Body of pancreas (tissue), 4 donors: ENCODE measurements at regions not wholly inside any gene's neighbourhood (a gene's known extent, or its start where the extent isn't known, plus 50 kb on each side); places are given as distances from the start of the nearest gene placed in this dataset.

ENCODE experiments used
- ATAC-seq: fragments of 150-250 bp; one replicate; pipeline ENCODE4 v1.9.1; 2016
- DNase-seq, 4 donors: peaks; one replicate each; pipeline ENCODE4 v3.0.0-alpha.2; 2019
- H3K27ac ChIP-seq, 4 donors: fragments of 200-600 bp; sonication (generic); 1 replicate in 3 of 4; 2 replicates in 1 of 4; pipeline versions ENCODE4 v1.5.1 to v1.6.1; 2016 to 2019; ENCODE audit warnings: mild to moderate bottlenecking in 1 of 4, mixed read lengths in 1 of 4, moderate library complexity in 1 of 4
- H3K27me3 ChIP-seq, 2 donors: fragments of 200-600 bp; sonication (generic); one replicate each; pipeline ENCODE4 v1.6.0; 2016; ENCODE audit warnings: mild to moderate bottlenecking in 1 of 2
- H3K36me3 ChIP-seq, 2 donors: fragments of 200-600 bp; sonication (generic); replicated peaks in 1 of 2; 2 replicates each; pipeline ENCODE4 v1.5.1; 2016; ENCODE audit warnings: low read depth in 2 of 2; ENCODE audit not compliant: insufficient read depth in 1 of 2
- H3K4me1 ChIP-seq: fragments of 200-600 bp; sonication (generic); one replicate; pipeline ENCODE4 v1.6.0; 2016
- H3K4me3 ChIP-seq, 2 donors: fragments of 200-600 bp; sonication (generic); 1 replicate in 1 of 2; 2 replicates in 1 of 2; pipeline ENCODE4 v1.5.1; 2016 to 2019
- H3K9me3 ChIP-seq, 3 donors: fragments of 200-600 bp; sonication (generic); 1 replicate in 2 of 3; 2 replicates in 1 of 3; pipeline ENCODE4 v1.5.1; 2016
- CTCF ChIP-seq, 7 experiments: fragments of 450-650 bp in 4 of 7; fragments of 200-600 bp in 3 of 7; sonication (generic) in 3 of 7; IDR thresholded peaks; one replicate each; pipeline ENCODE4 v1.5.1; 2016 to 2019; ENCODE audit warnings: antibody characterized with exemption in 7 of 7
- POLR2A ChIP-seq, 3 donors: fragments of 450-650 bp; IDR thresholded peaks; one replicate each; pipeline ENCODE4 v1.6.1; 2016; ENCODE audit warnings: antibody characterized with exemption in 3 of 3, mild to moderate bottlenecking in 2 of 3
- WGBS, 2 donors: methylation state at CpG; one replicate each; pipeline ENCODE4 v1.1.5; 2017; 5-methylcytosine and 5-hydroxymethylcytosine counted together
- intact Hi-C: fragments of 100-400 bp; cut with DNase I; formaldehyde crosslinking; loops from one replicate; pipeline ENCODE4 v1.15.1; 2023

- Histone ChIP-seq H3K4me1 (no peaks in the 10 kb centered on the region), H3K4me3 (no peak overlapping the region), H3K9me3 (no peaks in the 10 kb centered on the region), H3K27me3 (no peaks in the 10 kb centered on the region), H3K27ac (no peak overlapping the region), H3K36me3 (no peaks in the 10 kb centered on the region)
- ATAC-seq (no peak), DNase-seq (no peak)
- 65 to 66% methylated on average over 3 of the region's 3 CpGs for WGBS, 2 donors
- no peak for TF ChIP-seq POLR2A (IDR thresholded peaks at IDR 0.05)
- TF ChIP-seq CTCF (IDR thresholded peaks at IDR 0.05): no peak
- intact Hi-C loops: no loop called here
These were observed 283.6 kb upstream of the KLF6 start for GRCh38 chr10:4068629-4069028.

- ATAC-seq (no peak), DNase-seq (no peak)
- H3K27ac ChIP-seq: no peak overlapping the region
- H3K36me3 ChIP-seq: no peaks in the 10 kb centered on the region
- no peaks in the 10 kb centered on the region for H3K27me3 ChIP-seq
- TF ChIP-seq POLR2A (IDR thresholded peaks at IDR 0.05) (no peak), CTCF (IDR thresholded peaks at IDR 0.05) (no peak)
- no peaks in the 10 kb centered on the region for H3K9me3 ChIP-seq
- intact Hi-C loops: no loop called here
- WGBS, 2 donors: 46 to 50% methylated on average over 6 of the region's 6 CpGs
- no peak overlapping the region for H3K4me3 ChIP-seq
- H3K4me1 ChIP-seq: no peaks in the 10 kb centered on the region
These were observed 283.0 kb upstream of the KLF6 start for GRCh38 chr10:4067931-4068561.

GRCh38 chr10:4067531-4067930 lies 282.5 kb upstream of the KLF6 start:
- intact Hi-C loops: no loop called here
- TF ChIP-seq POLR2A (IDR thresholded peaks at IDR 0.05): no peak
- TF ChIP-seq CTCF (IDR thresholded peaks at IDR 0.05): no peak
- H3K4me1 ChIP-seq: no peaks in the 10 kb centered on the region
- 56 to 71% methylated on average over 5 of the region's 5 CpGs for WGBS, 2 donors
- no peaks in the 10 kb centered on the region for H3K36me3 ChIP-seq
- no peaks in the 10 kb centered on the region for H3K27me3 ChIP-seq
- H3K27ac ChIP-seq: no peak overlapping the region
- ATAC-seq (no peak), DNase-seq (no peak)
- H3K9me3 ChIP-seq: no peaks in the 10 kb centered on the region
- no peak overlapping the region for H3K4me3 ChIP-seq

GRCh38 chr10:4066581-4067390 lies 281.8 kb upstream of the KLF6 start:
- intact Hi-C loops: no loop called here
- 50 to 61% methylated on average over 4 of the region's 4 CpGs for WGBS, 2 donors
- no peak for DNase-seq
- no peak for ATAC-seq
- Histone ChIP-seq H3K4me3 (no peak overlapping the region), H3K27me3 (no peaks in the 10 kb centered on the region), H3K27ac (no peak overlapping the region), H3K4me1 (no peaks in the 10 kb centered on the region), H3K9me3 (no peaks in the 10 kb centered on the region), H3K36me3 (no peaks in the 10 kb centered on the region)
- no peak for TF ChIP-seq POLR2A (IDR thresholded peaks at IDR 0.05)

GRCh38 chr10:4064489-4064888 lies 279.5 kb upstream of the KLF6 start:
- H3K4me1 ChIP-seq: no peaks in the 10 kb centered on the region
- TF ChIP-seq CTCF (IDR thresholded peaks at IDR 0.05) (no peak), POLR2A (IDR thresholded peaks at IDR 0.05) (no peak)
- no peaks in the 10 kb centered on the region for H3K9me3 ChIP-seq
- no peaks in the 10 kb centered on the region for H3K36me3 ChIP-seq
- no peak overlapping the region for H3K4me3 ChIP-seq
- H3K27me3 ChIP-seq: no peaks in the 10 kb centered on the region
- WGBS, 2 donors: 72 to 80% methylated on average over 6 of the region's 6 CpGs
- ATAC-seq: no peak
- no peak for DNase-seq
- intact Hi-C loops: no loop called here
- no peak overlapping the region for H3K27ac ChIP-seq
